GM23338 (cell line): ENCODE measurements at regions not wholly inside any gene's neighbourhood (a gene's known extent, or its start where the extent isn't known, plus 50 kb on each side); places are given as distances from the start of the nearest gene placed in this dataset.
A peak's percentile ranks its signal among the peaks of the same experiment; 100 is the strongest.

Experiments used
- ATAC-seq: fragments of 200-7000 bp; cut with Tn5 transposase; 3 replicates; pipeline ENCODE4 v1.9.1; 2020
- DNase-seq: peaks from one replicate; pipeline ENCODE4 v3.0.0-alpha.2; 2015; ENCODE audit warnings: low spot score
- H2AFZ ChIP-seq: fragments of 200-600 bp; sonication (generic); 2 replicates; pipeline ENCODE4 v1.8.0; 2016; ENCODE audit warnings: antibody characterized with exemption, mild to moderate bottlenecking, moderate library complexity
- H3F3A ChIP-seq: fragments of 200-600 bp; sonication (generic); replicated peaks from 2 replicates; pipeline ENCODE4 v1.8.0; 2017; ENCODE audit warnings: antibody characterized with exemption, mixed run types, low read depth
- H3K27ac ChIP-seq: fragments of 200-600 bp; sonication (generic); 2 replicates; pipeline ENCODE4 v1.6.1; 2016; ENCODE audit warnings: low read depth
- H3K27me3 ChIP-seq: fragments of 200-600 bp; sonication (generic); 2 replicates; pipeline ENCODE4 v1.8.0; 2016; ENCODE audit warnings: mild to moderate bottlenecking, mixed run types, moderate library complexity; ENCODE audit not compliant: insufficient read depth
- H3K36me3 ChIP-seq: fragments of 200-600 bp; sonication (generic); 2 replicates; pipeline ENCODE4 v1.8.0; 2016; ENCODE audit warnings: mild to moderate bottlenecking; ENCODE audit not compliant: insufficient read depth
- H3K4me1 ChIP-seq: fragments of 200-600 bp; sonication (generic); 2 replicates; pipeline ENCODE4 v1.8.0; 2016; ENCODE audit warnings: mild to moderate bottlenecking, moderate library complexity; ENCODE audit not compliant: insufficient read depth
- H3K4me2 ChIP-seq: fragments of 200-600 bp; sonication (generic); 2 replicates; pipeline ENCODE4 v1.7.1; 2017; ENCODE audit warnings: mixed run types
- H3K4me3 ChIP-seq: fragments of 200-600 bp; sonication (generic); 2 replicates; pipeline ENCODE4 v1.6.1; 2016; ENCODE audit warnings: mixed run types
- H3K79me2 ChIP-seq: fragments of 200-600 bp; sonication (generic); replicated peaks from 2 replicates; pipeline ENCODE4 v1.8.0; 2017; ENCODE audit warnings: mild to moderate bottlenecking; ENCODE audit not compliant: insufficient read depth
- H3K9me2 ChIP-seq: fragments of 200-600 bp; sonication (generic); 2 replicates; pipeline ENCODE4 v1.8.0; 2017; ENCODE audit not compliant: insufficient read depth
- H4K20me1 ChIP-seq: fragments of 200-600 bp; sonication (generic); replicated peaks from 2 replicates; pipeline ENCODE4 v1.8.0; 2017; ENCODE audit warnings: mild to moderate bottlenecking; ENCODE audit not compliant: insufficient read depth
- H3K27ac Mint-ChIP-seq: 2 replicates; pipeline ENCODE4 v1.8.0; 2020; ENCODE audit warnings: inconsistent platforms, mild to moderate bottlenecking, moderate library complexity, mixed read lengths
- H3K27me3 Mint-ChIP-seq: 3 replicates; pipeline ENCODE4 v1.8.0; 2022; ENCODE audit warnings: low read depth, mild to moderate bottlenecking, moderate library complexity, mixed read lengths, inconsistent platforms; ENCODE audit not compliant: insufficient read depth, poor library complexity
- H3K36me3 Mint-ChIP-seq: 3 replicates; pipeline ENCODE4 v1.8.0; 2021; ENCODE audit warnings: low read depth, mild to moderate bottlenecking, inconsistent platforms, moderate library complexity, mixed read lengths
- H3K4me1 Mint-ChIP-seq: 3 replicates; pipeline ENCODE4 v1.8.0; 2020; ENCODE audit warnings: mild to moderate bottlenecking, inconsistent platforms, mixed read lengths
- H3K4me3 Mint-ChIP-seq: 3 replicates; pipeline ENCODE4 v1.8.0; 2021; ENCODE audit warnings: moderate library complexity, mild to moderate bottlenecking, inconsistent platforms, mixed read lengths
- H3K9me3 Mint-ChIP-seq: 3 replicates; pipeline ENCODE4 v1.8.0; 2020; ENCODE audit warnings: moderate library complexity, mild to moderate bottlenecking, inconsistent platforms, mixed read lengths
- EZH2phosphoT487 ChIP-seq: fragments of 200-600 bp; sonication (generic); IDR thresholded peaks from one replicate; pipeline ENCODE4 v1.8.1; 2018; ENCODE audit warnings: antibody characterized with exemption; ENCODE audit not compliant: unreplicated experiment
- NANOG ChIP-seq: IDR thresholded peaks from 2 replicates; pipeline ENCODE4 v1.6.1; 2016; ENCODE audit warnings: antibody characterized with exemption, borderline replicate concordance
- POLR2AphosphoS5 ChIP-seq: IDR thresholded peaks from 2 replicates; pipeline ENCODE4 v1.6.1; 2016; ENCODE audit warnings: antibody characterized with exemption, low read depth
- REST ChIP-seq: IDR thresholded peaks from one replicate; pipeline ENCODE4 v1.6.1; 2018; ENCODE audit warnings: antibody characterized with exemption; ENCODE audit not compliant: unreplicated experiment
- STAT1 ChIP-seq: IDR thresholded peaks from one replicate; pipeline ENCODE4 v1.6.1; 2016; ENCODE audit warnings: antibody characterized with exemption; ENCODE audit not compliant: unreplicated experiment
- ZNF114 ChIP-seq: fragments of 250-450 bp; sonication (Bioruptor Pico); IDR thresholded peaks from 2 replicates; pipeline ENCODE4 v1.5.0; 2020; ENCODE audit warnings: mild to moderate bottlenecking, moderate library complexity
- ZNF331 ChIP-seq: fragments of 250-450 bp; sonication (Bioruptor Pico); IDR thresholded peaks from 2 replicates; pipeline ENCODE4 v1.5.0; 2020; ENCODE audit warnings: low read depth, mild to moderate bottlenecking, moderate library complexity
- ZNF462 ChIP-seq: fragments of 250-450 bp; sonication (Bioruptor Pico); IDR thresholded peaks from 2 replicates; pipeline ENCODE4 v1.5.0; 2020; ENCODE audit warnings: mild to moderate bottlenecking, moderate library complexity

GRCh38 chr20:56773749-56774148, 144.6 kb downstream of the TFAP2C start:
- H3K79me2 ChIP-seq, result no peaks in the 10 kb centered on the region
- H3F3A ChIP-seq, result no peaks in the 10 kb centered on the region
- no peak overlapping the region for H3K4me3 ChIP-seq
- Mint-ChIP-seq H3K27me3 (no peaks in the 10 kb centered on the region), H3K4me3 (no peak overlapping the region), H3K9me3 (no peaks in the 10 kb centered on the region), H3K36me3 (no peaks in the 10 kb centered on the region), H3K4me1 (peaks cover 28% of the 10 kb centered on the region), H3K27ac (no peak overlapping the region)
- no peaks in the 10 kb centered on the region for H4K20me1 ChIP-seq
- H3K9me2 ChIP-seq, result no peaks in the 10 kb centered on the region
- ATAC-seq (no peak), DNase-seq (no peak)
- H3K27ac ChIP-seq, result no peak overlapping the region
- H3K36me3 ChIP-seq, result no peaks in the 10 kb centered on the region
- H2AFZ ChIP-seq, result no peak overlapping the region
- peaks cover 8% of the 10 kb centered on the region for H3K4me1 ChIP-seq
- no peaks in the 10 kb centered on the region for H3K27me3 ChIP-seq
- H3K4me2 ChIP-seq, result no peak overlapping the region
- no peak for TF ChIP-seq POLR2AphosphoS5
- no peak for TF ChIP-seq ZNF114 (CRISPR knock-in tag)

- no peak overlapping the region for H3K27ac Mint-ChIP-seq
Observed at GRCh38 chr20:56774873-56775272, 145.8 kb downstream of the TFAP2C start.

More at GRCh38 chr20:56774873-56775272, 145.8 kb downstream of the TFAP2C start:
- no peak for ATAC-seq
- Mint-ChIP-seq H3K36me3 (no peaks in the 10 kb centered on the region), H3K9me3 (no peaks in the 10 kb centered on the region), H3K4me3 (no peak overlapping the region), H3K27me3 (no peaks in the 10 kb centered on the region), H3K4me1 (peaks cover 30% of the 10 kb centered on the region)
- no peaks in the 10 kb centered on the region for H4K20me1 ChIP-seq
- H3K4me2 ChIP-seq, result no peak overlapping the region
- peaks cover 16% of the 10 kb centered on the region for H3K4me1 ChIP-seq
- no peaks in the 10 kb centered on the region for H3K36me3 ChIP-seq
- no peak overlapping the region for H3K4me3 ChIP-seq
- no peaks in the 10 kb centered on the region for H3K27me3 ChIP-seq
- no peak overlapping the region for H2AFZ ChIP-seq
- TF ChIP-seq STAT1, result no peak
- TF ChIP-seq NANOG, result no peak
- TF ChIP-seq ZNF462 (CRISPR knock-in tag), result no peak
- no peak for TF ChIP-seq ZNF331 (CRISPR knock-in tag)
- TF ChIP-seq EZH2phosphoT487, result no peak
- TF ChIP-seq REST, result no peak
- peak; percentile 28 for DNase-seq
- no peaks in the 10 kb centered on the region for H3K9me2 ChIP-seq
- H3K79me2 ChIP-seq, result no peaks in the 10 kb centered on the region
- H3F3A ChIP-seq, result 0 out of 2 replicates have a peak, but pooled peaks cover 6% of the 10 kb centered on the region
- H3K27ac ChIP-seq, result no peak overlapping the region
